K562 (cell line): ENCODE measurements at regions not wholly inside any gene's neighbourhood (a gene's known extent, or its start where the extent isn't known, plus 50 kb on each side); places are given as distances from the start of the nearest gene placed in this dataset.

Experiments used
- ATAC-seq: fragments of 200-7000 bp; cut with Tn5 transposase; 3 replicates; pipeline ENCODE4 v1.9.1; 2020; ENCODE audit warnings: moderate library complexity
- BruUV-seq: library from RNA; stranded (reverse); fragments of 400-500 nt; replicated peaks from 2 replicates; lab custom pipeline; 2021; lab: Mats Ljungman, UMichigan
- CTCF ChIA-PET: fragments of 300-600 bp; formaldehyde crosslinking; extraction: SDS; loops from one replicate; lab custom pipeline; 2021; ENCODE audit warnings: low intra/inter-chr PET ratio; lab: Yijun Ruan, JAX
- POLR2A ChIA-PET: fragments of 300-600, 350-650 bp; sonication (Branson Sonifier 250); formaldehyde crosslinking; extraction: SDS; loops from one replicate; lab custom pipeline; 2021; ENCODE audit warnings: antibody characterized with exemption, inconsistent platforms; lab: Yijun Ruan, JAX
- DNase-seq, 4 experiments: peaks; one replicate each; pipeline versions ENCODE4 v3.0.0 to v3.0.0-alpha.2; 2011 to 2018; ENCODE audit warnings: low spot score in 3 of 4, mixed read lengths in 3 of 4; ENCODE audit errors: extremely low read depth in 1 of 4
- FAIRE-seq: peaks from 2 replicates; lab custom pipeline; 2011; peaks lifted over from hg19 to GRCh38; lab: Jason Lieb, UNC
- H2AFZ ChIP-seq: 2 replicates; pipeline ENCODE4 v1.6.0; 2011; ENCODE audit warnings: low read depth, low read length, control low read depth, inconsistent platforms
- H3K27ac ChIP-seq: fragments of 200-600 bp; 3 replicates; pipeline ENCODE4 v1.8.0; 2011; ENCODE audit warnings: low read depth, mild to moderate bottlenecking, control low read depth, inconsistent platforms, low read length, moderate library complexity, mixed read lengths; ENCODE audit errors: extremely low read depth
- H3K27me3 ChIP-seq, 2 experiments: fragments of 300-600 bp in 1 of 2; 2 replicates in 1 of 2; 3 replicates in 1 of 2; pipeline versions ENCODE4 v1.6.0 to v1.8.0; 2011; ENCODE audit warnings: inconsistent platforms in 2 of 2, low read length in 2 of 2, mild to moderate bottlenecking in 1 of 2, mixed read lengths in 1 of 2, moderate library complexity in 1 of 2; ENCODE audit not compliant: control insufficient read depth in 2 of 2, insufficient read depth in 2 of 2
- H3K36me3 ChIP-seq: fragments of 300-600 bp; 3 replicates; pipeline ENCODE4 v1.8.0; 2011; ENCODE audit warnings: mild to moderate bottlenecking, low read length, inconsistent platforms; ENCODE audit not compliant: control insufficient read depth, insufficient read depth
- H3K4me1 ChIP-seq, 2 experiments: fragments of 200-600 bp in 1 of 2; replicated peaks in 1 of 2; 2 replicates in 1 of 2; 3 replicates in 1 of 2; pipeline versions ENCODE4 v1.5.1 to v1.8.0; 2011; ENCODE audit warnings: inconsistent platforms in 2 of 2, low read length in 2 of 2, mild to moderate bottlenecking in 1 of 2, mixed read lengths in 1 of 2, moderate library complexity in 1 of 2; ENCODE audit not compliant: control insufficient read depth in 2 of 2, insufficient read depth in 2 of 2
- H3K4me2 ChIP-seq: 2 replicates; pipeline ENCODE4 v1.6.1; 2011; ENCODE audit warnings: low read length, control low read depth, inconsistent platforms, mixed read lengths; ENCODE audit not compliant: insufficient read depth
- H3K4me3 ChIP-seq: fragments of 200-600 bp; sonication (generic), shearing (Covaris generic); 2 replicates; pipeline ENCODE4 v1.5.1; 2016; ENCODE audit warnings: control low read depth, inconsistent platforms
- H3K79me2 ChIP-seq: fragments of 200-600 bp; 3 replicates; pipeline ENCODE4 v1.8.0; 2011; ENCODE audit warnings: low read length, inconsistent platforms; ENCODE audit not compliant: control insufficient read depth, insufficient read depth
- H3K9ac ChIP-seq, 2 experiments: 2 replicates each; pipeline versions ENCODE4 v1.6.0 to v1.6.1; 2011; ENCODE audit warnings: low read depth in 2 of 2, low read length in 2 of 2, control low read depth in 1 of 2, inconsistent platforms in 1 of 2, mild to moderate bottlenecking in 1 of 2, mixed read lengths in 1 of 2; ENCODE audit not compliant: insufficient read depth in 1 of 2
- H3K9me1 ChIP-seq: one replicate; pipeline ENCODE4 v1.6.0; 2011; ENCODE audit warnings: inconsistent platforms, mild to moderate bottlenecking, low read length, moderate library complexity; ENCODE audit not compliant: control insufficient read depth, insufficient read depth
- H3K9me3 ChIP-seq: replicated peaks from 2 replicates; pipeline ENCODE4 v1.5.1; 2011; ENCODE audit warnings: low read depth, low read length, inconsistent platforms; ENCODE audit not compliant: control insufficient read depth, insufficient read depth
- H4K20me1 ChIP-seq: replicated peaks from 2 replicates; pipeline ENCODE4 v1.6.1; 2011; ENCODE audit warnings: low read length, inconsistent platforms, mixed read lengths; ENCODE audit not compliant: control insufficient read depth, insufficient read depth
- BRF1 ChIP-seq: IDR thresholded peaks from 3 replicates; pipeline ENCODE4 v1.6.1; 2011; ENCODE audit warnings: borderline replicate concordance, mild to moderate bottlenecking; ENCODE audit not compliant: insufficient read length; ENCODE audit errors: extremely low read depth
- DMBX1 ChIP-seq: fragments of 250-450 bp; sonication (Bioruptor Pico); IDR thresholded peaks from 2 replicates; pipeline ENCODE4 v1.8.0; 2022; ENCODE audit warnings: inconsistent platforms, mild to moderate bottlenecking, moderate library complexity, borderline replicate concordance
- ETV5 ChIP-seq: sonication (generic); formaldehyde crosslinking; IDR thresholded peaks from 2 replicates; pipeline ENCODE4 v1.4.0; 2020; ENCODE audit warnings: low read depth, mild to moderate bottlenecking, missing genetic modification reagents
- HCFC1 ChIP-seq: IDR thresholded peaks from 2 replicates; pipeline ENCODE4 v1.6.1; 2012; ENCODE audit warnings: low read depth, low read length, improper control_type of control experiment
- HNRNPH1 ChIP-seq: fragments of 200-400 bp; formaldehyde crosslinking; optimal IDR thresholded peaks from 2 replicates; pipeline ENCODE3; 2017; ENCODE audit warnings: low read depth, mild to moderate bottlenecking, low read length, moderate library complexity
- MAFK ChIP-seq: IDR thresholded peaks from 2 replicates; pipeline ENCODE4 v1.6.1; 2011; ENCODE audit warnings: low read length, improper control_type of control experiment
- MLX ChIP-seq, 2 experiments: fragments of 450-650 bp in 1 of 2; sonication (generic) in 1 of 2; formaldehyde crosslinking; conservative IDR thresholded peaks; 2 replicates each; pipeline versions ENCODE4 v1.4.0 to v1.8.1; 2020 to 2022; ENCODE audit warnings: mild to moderate bottlenecking in 1 of 2, missing genetic modification reagents in 1 of 2
- SP1 ChIP-seq: sonication (generic); formaldehyde crosslinking; IDR thresholded peaks from 2 replicates; pipeline ENCODE4 v1.8.1; 2022; ENCODE audit warnings: mild to moderate bottlenecking, missing genetic modification reagents
- TCF7L2 ChIP-seq: fragments of 150-350 bp; IDR thresholded peaks from 2 replicates; pipeline ENCODE4 v1.6.1; 2016; ENCODE audit warnings: low read depth, mild to moderate bottlenecking, low read length, moderate library complexity
- TOE1 ChIP-seq, 2 experiments: fragments of 450-650 bp in 1 of 2; sonication (generic) in 1 of 2; formaldehyde crosslinking in 1 of 2; IDR thresholded peaks; 2 replicates each; pipeline versions ENCODE4 v1.7.1 to v1.8.0; 2016 to 2022; ENCODE audit warnings: borderline replicate concordance in 2 of 2, mild to moderate bottlenecking in 2 of 2, antibody characterized with exemption in 1 of 2, inconsistent platforms in 1 of 2, low read depth in 1 of 2, missing genetic modification reagents in 1 of 2, moderate library complexity in 1 of 2
- UBTF ChIP-seq, 2 experiments: IDR thresholded peaks; 2 replicates each; pipeline ENCODE4 v1.6.1; 2012; ENCODE audit warnings: improper control_type of control experiment in 2 of 2, low read depth in 2 of 2, low read length in 2 of 2, borderline replicate concordance in 1 of 2
- ZBTB2 ChIP-seq: fragments of 450-650 bp; IDR thresholded peaks from 2 replicates; pipeline ENCODE4 v1.6.1; 2016; ENCODE audit warnings: antibody characterized with exemption
- ZNF316 ChIP-seq: fragments of 450-650 bp; IDR thresholded peaks from 2 replicates; pipeline ENCODE4 v1.6.1; 2016
- ZNF592 ChIP-seq: fragments of 450-650 bp; IDR thresholded peaks from 2 replicates; pipeline ENCODE4 v1.6.1; 2017; ENCODE audit warnings: antibody characterized with exemption, mild to moderate bottlenecking
- whole genome bisulfite sequencing: fragments of 100-300 bp; shearing (Covaris generic); methylation state at CpG from one replicate; pipeline ENCODE4 v1.1.6; 2016; ENCODE audit warnings: low coverage, mixed read lengths; ENCODE audit not compliant: insufficient coverage; ENCODE audit errors: missing lambda C conversion rate; 5-methylcytosine and 5-hydroxymethylcytosine counted together
- in situ Hi-C: fragments of 300-500 bp; cut with MboI; formaldehyde crosslinking; loops from 4 replicates; pipeline ENCODE4 v1.15.0; 2018; ENCODE audit warnings: inconsistent platforms, mixed read lengths
- intact Hi-C: fragments of 100-400 bp; cut with micrococcal nuclease; formaldehyde crosslinking; loops from 2 replicates; pipeline ENCODE4 v1.14.2; 2022

- ChIA-PET POLR2A (no interaction called here), CTCF (interaction anchor here (0.5 kb wide), 1 partner anchor 38 kb away, joined by 3 read pairs; no protein-coding TSS in a partner anchor)
- Histone ChIP-seq H3K27me3 (no peaks in the 10 kb centered on the region), H3K4me2 (no peak overlapping the region), H3K27ac (no peak overlapping the region), H2AFZ (no peak overlapping the region), H3K4me3 (no peak overlapping the region), H3K4me1 (no peaks in the 10 kb centered on the region), H3K9ac (no peak overlapping the region), H3K79me2 (no peaks in the 10 kb centered on the region), H4K20me1 (no peaks in the 10 kb centered on the region), H3K9me3 (no peaks in the 10 kb centered on the region), H3K9me1 (no peaks in the 10 kb centered on the region), H3K36me3 (no peaks in the 10 kb centered on the region)
- in situ Hi-C loops (no loop called here), intact Hi-C loops (no loop called here)
- ATAC-seq, result no peak
- no peak for FAIRE-seq
- WGBS, result 0% methylated on average over 4 of the region's 4 CpGs
- no TSS peak for BruUV-seq
- DNase-seq, result no peak
- TF ChIP-seq TCF7L2 (no peak), MAFK (peak; percentile 73), DMBX1 (CRISPR knock-in tag) (no peak), HCFC1 (no peak), SP1 (no peak), ZNF316 (peak; percentile 92), TOE1 (IDR thresholded peaks at IDR 0.05; ENCODE audit: borderline replicate concordance) (no peak), TOE1 (CRISPR knock-in tag; IDR thresholded peaks at IDR 0.05; ENCODE audit: borderline replicate concordance, low read depth) (no peak), BRF1 (no peak), ETV5 (CRISPR knock-in tag) (no peak), MLX (CRISPR knock-in tag; conservative IDR thresholded peaks at IDR 0.05) (no peak), UBTF (IDR thresholded peaks at IDR 0.05; ENCODE audit: borderline replicate concordance in 1 of 2, low read depth in 2 of 2, low read length in 2 of 2) (no peak), ZBTB2 (no peak), ZNF592 (no peak), HNRNPH1 (no peak)
Measured at GRCh38 chr7:159323359-159323758, 178.7 kb upstream of the VIPR2 start.
